HepG2 (cell line): ENCODE measurements at regions not wholly inside any gene's neighbourhood (a gene's known extent, or its start where the extent isn't known, plus 50 kb on each side); places are given as distances from the start of the nearest gene placed in this dataset.

Experiments
- BORCS8-MEF2B ChIP-seq: sonication (generic); formaldehyde crosslinking; IDR thresholded peaks from 2 replicates; pipeline ENCODE4 v1.8.0; 2022; ENCODE audit warnings: mild to moderate bottlenecking, missing genetic modification reagents
- FOXK2 ChIP-seq: fragments of 450-650 bp; IDR thresholded peaks from 2 replicates; pipeline ENCODE4 v1.6.1; 2016
- FOXM1 ChIP-seq: sonication (generic); formaldehyde crosslinking; IDR thresholded peaks from 2 replicates; pipeline ENCODE4 v1.5.0; 2020; ENCODE audit warnings: missing genetic modification reagents
- KLF16 ChIP-seq, 2 experiments: sonication (generic) in 1 of 2; formaldehyde crosslinking in 1 of 2; IDR thresholded peaks; 2 replicates each; pipeline versions ENCODE4 v1.6.1 to v1.8.0; 2016 to 2023; ENCODE audit warnings: missing genetic modification reagents in 2 of 2, missing compliant biosample characterization in 1 of 2
- POLR2A ChIP-seq, 2 experiments: IDR thresholded peaks; 2 replicates each; pipeline ENCODE4 v1.6.1; 2011; ENCODE audit warnings: low read depth in 2 of 2, low read length in 2 of 2, mild to moderate bottlenecking in 1 of 2, moderate library complexity in 1 of 2; ENCODE audit not compliant: insufficient read depth in 1 of 2
- RAD21 ChIP-seq: fragments of 450-650 bp; formaldehyde crosslinking; IDR thresholded peaks from 2 replicates; pipeline ENCODE4 v1.5.0; 2020; ENCODE audit warnings: mild to moderate bottlenecking
- REL ChIP-seq: sonication (generic); formaldehyde crosslinking; conservative IDR thresholded peaks from 2 replicates; pipeline ENCODE4 v1.8.0; 2022; ENCODE audit warnings: mild to moderate bottlenecking, missing genetic modification reagents, moderate library complexity
- SMC3 ChIP-seq: IDR thresholded peaks from 2 replicates; pipeline ENCODE4 v1.6.1; 2011; ENCODE audit warnings: low read length, improper control_type of control experiment
- ZNF251 ChIP-seq: sonication (generic); formaldehyde crosslinking; IDR thresholded peaks from 2 replicates; pipeline ENCODE4 v1.9.0; 2021; ENCODE audit warnings: mild to moderate bottlenecking, missing genetic modification reagents
- ZNF274 ChIP-seq: sonication (generic); formaldehyde crosslinking; IDR thresholded peaks from 2 replicates; pipeline ENCODE4 v1.5.1; 2020; ENCODE audit warnings: mild to moderate bottlenecking, missing genetic modification reagents
- ZNF776 ChIP-seq: sonication (generic); formaldehyde crosslinking; IDR thresholded peaks from 2 replicates; pipeline ENCODE4 v1.4.0; 2020; ENCODE audit warnings: mild to moderate bottlenecking, missing genetic modification reagents
- TF ChIP-seq, protein P1 (sequence below): IDR thresholded peaks from 2 replicates; pipeline ENCODE4 v1.6.1; 2012; ENCODE audit warnings: low read length, improper control_type of control experiment
- TF ChIP-seq, protein P2 (sequence below): sonication (generic); formaldehyde crosslinking; IDR thresholded peaks from 2 replicates; pipeline ENCODE4 v1.4.0; 2020; ENCODE audit warnings: mild to moderate bottlenecking, missing genetic modification reagents
- TF ChIP-seq, protein P3 (sequence below), 2 experiments: fragments of 450-650 bp in 1 of 2; sonication (generic) in 1 of 2; formaldehyde crosslinking in 1 of 2; IDR thresholded peaks; 2 replicates each; pipeline versions ENCODE4 v1.6.1 to v1.8.0; 2016 to 2022; ENCODE audit warnings: antibody characterized with exemption in 1 of 2, mild to moderate bottlenecking in 1 of 2, missing genetic modification reagents in 1 of 2

DNA sequence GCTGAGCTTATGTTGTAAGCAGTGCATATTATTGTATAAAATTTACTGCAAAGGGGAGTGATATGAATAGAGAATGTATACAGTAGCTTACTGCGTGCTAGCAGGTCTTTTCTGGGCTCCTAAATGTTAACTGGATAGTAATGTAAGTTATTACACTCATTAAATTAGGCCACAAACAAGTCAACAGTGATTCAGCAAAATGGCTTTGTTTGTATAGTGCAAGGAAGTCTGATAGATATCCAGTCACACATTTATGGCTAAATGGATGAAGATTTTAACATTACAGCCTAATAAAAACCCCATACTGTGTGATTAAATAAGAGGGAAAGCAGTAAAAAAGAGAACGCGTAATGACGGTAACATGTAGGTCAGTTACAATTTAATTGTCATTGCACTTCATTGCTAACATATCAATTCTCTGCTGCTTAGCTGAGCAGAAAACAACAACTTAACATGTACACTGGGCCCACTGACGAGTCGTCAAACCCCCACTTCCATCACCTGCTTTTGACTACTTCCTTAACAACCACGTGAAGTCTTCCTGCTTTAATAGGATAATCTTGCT, 665.0 kb upstream of the FANCL start:
- TF ChIP-seq FOXK2 = no peak
- no peak for TF ChIP-seq RAD21 (CRISPR knock-in tag)
- TF ChIP-seq, protein P1, sequence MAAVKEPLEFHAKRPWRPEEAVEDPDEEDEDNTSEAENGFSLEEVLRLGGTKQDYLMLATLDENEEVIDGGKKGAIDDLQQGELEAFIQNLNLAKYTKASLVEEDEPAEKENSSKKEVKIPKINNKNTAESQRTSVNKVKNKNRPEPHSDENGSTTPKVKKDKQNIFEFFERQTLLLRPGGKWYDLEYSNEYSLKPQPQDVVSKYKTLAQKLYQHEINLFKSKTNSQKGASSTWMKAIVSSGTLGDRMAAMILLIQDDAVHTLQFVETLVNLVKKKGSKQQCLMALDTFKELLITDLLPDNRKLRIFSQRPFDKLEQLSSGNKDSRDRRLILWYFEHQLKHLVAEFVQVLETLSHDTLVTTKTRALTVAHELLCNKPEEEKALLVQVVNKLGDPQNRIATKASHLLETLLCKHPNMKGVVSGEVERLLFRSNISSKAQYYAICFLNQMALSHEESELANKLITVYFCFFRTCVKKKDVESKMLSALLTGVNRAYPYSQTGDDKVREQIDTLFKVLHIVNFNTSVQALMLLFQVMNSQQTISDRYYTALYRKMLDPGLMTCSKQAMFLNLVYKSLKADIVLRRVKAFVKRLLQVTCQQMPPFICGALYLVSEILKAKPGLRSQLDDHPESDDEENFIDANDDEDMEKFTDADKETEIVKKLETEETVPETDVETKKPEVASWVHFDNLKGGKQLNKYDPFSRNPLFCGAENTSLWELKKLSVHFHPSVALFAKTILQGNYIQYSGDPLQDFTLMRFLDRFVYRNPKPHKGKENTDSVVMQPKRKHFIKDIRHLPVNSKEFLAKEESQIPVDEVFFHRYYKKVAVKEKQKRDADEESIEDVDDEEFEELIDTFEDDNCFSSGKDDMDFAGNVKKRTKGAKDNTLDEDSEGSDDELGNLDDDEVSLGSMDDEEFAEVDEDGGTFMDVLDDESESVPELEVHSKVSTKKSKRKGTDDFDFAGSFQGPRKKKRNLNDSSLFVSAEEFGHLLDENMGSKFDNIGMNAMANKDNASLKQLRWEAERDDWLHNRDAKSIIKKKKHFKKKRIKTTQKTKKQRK = no peak
- TF ChIP-seq BORCS8-MEF2B (CRISPR knock-in tag) = no peak
- TF ChIP-seq KLF16 (CRISPR knock-in tag; IDR thresholded peaks at IDR 0.05) = no peak
- TF ChIP-seq, protein P2, sequence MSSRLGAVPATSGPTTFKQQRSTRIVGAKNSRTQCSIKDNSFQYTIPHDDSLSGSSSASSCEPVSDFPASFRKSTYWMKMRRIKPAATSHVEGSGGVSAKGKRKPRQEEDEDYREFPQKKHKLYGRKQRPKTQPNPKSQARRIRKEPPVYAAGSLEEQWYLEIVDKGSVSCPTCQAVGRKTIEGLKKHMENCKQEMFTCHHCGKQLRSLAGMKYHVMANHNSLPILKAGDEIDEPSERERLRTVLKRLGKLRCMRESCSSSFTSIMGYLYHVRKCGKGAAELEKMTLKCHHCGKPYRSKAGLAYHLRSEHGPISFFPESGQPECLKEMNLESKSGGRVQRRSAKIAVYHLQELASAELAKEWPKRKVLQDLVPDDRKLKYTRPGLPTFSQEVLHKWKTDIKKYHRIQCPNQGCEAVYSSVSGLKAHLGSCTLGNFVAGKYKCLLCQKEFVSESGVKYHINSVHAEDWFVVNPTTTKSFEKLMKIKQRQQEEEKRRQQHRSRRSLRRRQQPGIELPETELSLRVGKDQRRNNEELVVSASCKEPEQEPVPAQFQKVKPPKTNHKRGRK (CRISPR knock-in tag) = no peak
- TF ChIP-seq POLR2A (IDR thresholded peaks at IDR 0.05; ENCODE audit: insufficient read depth in 1 of 2, low read depth in 2 of 2, low read length in 2 of 2) = no peak
- no peak for TF ChIP-seq SMC3
- TF ChIP-seq, protein P3, sequence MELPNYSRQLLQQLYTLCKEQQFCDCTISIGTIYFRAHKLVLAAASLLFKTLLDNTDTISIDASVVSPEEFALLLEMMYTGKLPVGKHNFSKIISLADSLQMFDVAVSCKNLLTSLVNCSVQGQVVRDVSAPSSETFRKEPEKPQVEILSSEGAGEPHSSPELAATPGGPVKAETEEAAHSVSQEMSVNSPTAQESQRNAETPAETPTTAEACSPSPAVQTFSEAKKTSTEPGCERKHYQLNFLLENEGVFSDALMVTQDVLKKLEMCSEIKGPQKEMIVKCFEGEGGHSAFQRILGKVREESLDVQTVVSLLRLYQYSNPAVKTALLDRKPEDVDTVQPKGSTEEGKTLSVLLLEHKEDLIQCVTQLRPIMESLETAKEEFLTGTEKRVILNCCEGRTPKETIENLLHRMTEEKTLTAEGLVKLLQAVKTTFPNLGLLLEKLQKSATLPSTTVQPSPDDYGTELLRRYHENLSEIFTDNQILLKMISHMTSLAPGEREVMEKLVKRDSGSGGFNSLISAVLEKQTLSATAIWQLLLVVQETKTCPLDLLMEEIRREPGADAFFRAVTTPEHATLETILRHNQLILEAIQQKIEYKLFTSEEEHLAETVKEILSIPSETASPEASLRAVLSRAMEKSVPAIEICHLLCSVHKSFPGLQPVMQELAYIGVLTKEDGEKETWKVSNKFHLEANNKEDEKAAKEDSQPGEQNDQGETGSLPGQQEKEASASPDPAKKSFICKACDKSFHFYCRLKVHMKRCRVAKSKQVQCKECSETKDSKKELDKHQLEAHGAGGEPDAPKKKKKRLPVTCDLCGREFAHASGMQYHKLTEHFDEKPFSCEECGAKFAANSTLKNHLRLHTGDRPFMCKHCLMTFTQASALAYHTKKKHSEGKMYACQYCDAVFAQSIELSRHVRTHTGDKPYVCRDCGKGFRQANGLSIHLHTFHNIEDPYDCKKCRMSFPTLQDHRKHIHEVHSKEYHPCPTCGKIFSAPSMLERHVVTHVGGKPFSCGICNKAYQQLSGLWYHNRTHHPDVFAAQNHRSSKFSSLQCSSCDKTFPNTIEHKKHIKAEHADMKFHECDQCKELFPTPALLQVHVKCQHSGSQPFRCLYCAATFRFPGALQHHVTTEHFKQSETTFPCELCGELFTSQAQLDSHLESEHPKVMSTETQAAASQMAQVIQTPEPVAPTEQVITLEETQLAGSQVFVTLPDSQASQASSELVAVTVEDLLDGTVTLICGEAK (IDR thresholded peaks at IDR 0.05) = no peak
- TF ChIP-seq, protein P3 (CRISPR knock-in tag; IDR thresholded peaks at IDR 0.05) = no peak
- TF ChIP-seq FOXM1 (CRISPR knock-in tag) = no peak
- TF ChIP-seq REL (CRISPR knock-in tag) = no peak
- TF ChIP-seq ZNF274 (CRISPR knock-in tag) = no peak
- no peak for TF ChIP-seq ZNF776 (CRISPR knock-in tag)
- TF ChIP-seq ZNF251 (CRISPR knock-in tag) = no peak
